CD4-positive, alpha-beta T cell (primary cell): ENCODE measurements at regions not wholly inside any gene's neighbourhood (a gene's known extent, or its start where the extent isn't known, plus 50 kb on each side); places are given as distances from the start of the nearest gene placed in this dataset.

ENCODE experiments used
- ATAC-seq: fragments of 200-7000 bp; cut with Tn5 transposase; one replicate; pipeline ENCODE4 v1.10.0; 2022; ENCODE audit warnings: mild to moderate bottlenecking; ENCODE audit not compliant: poor library complexity
- CTCF ChIA-PET: fragments of 350-600 bp; sonication (Branson Sonifier 250); formaldehyde crosslinking; loops from one replicate; lab custom pipeline; 2021; ENCODE audit warnings: antibody characterized with exemption, inconsistent platforms; lab: Charles Lee
- POLR2A ChIA-PET: fragments of 350-600 bp; sonication (Branson Sonifier 250); formaldehyde crosslinking; loops from one replicate; lab custom pipeline; 2021; ENCODE audit warnings: antibody characterized with exemption, inconsistent platforms; lab: Charles Lee
- DNase-seq, 14 experiments: peaks; one replicate each; pipeline ENCODE4 v3.0.0-alpha.2; 2013 to 2020; ENCODE audit warnings: mixed read lengths in 2 of 14
- H3K27ac ChIP-seq, 2 donors: one replicate each; pipeline versions ENCODE4 v1.5.1 to v1.7.0; 2013; ENCODE audit warnings: low read length in 2 of 2, low read depth in 1 of 2, mild to moderate bottlenecking in 1 of 2
- H3K27me3 ChIP-seq, 2 experiments: 1 replicate in 1 of 2; 2 replicates in 1 of 2; pipeline versions ENCODE4 v1.6.1 to v1.7.0; 2013; ENCODE audit warnings: low read length in 2 of 2, control low read depth in 1 of 2, mild to moderate bottlenecking in 1 of 2, moderate library complexity in 1 of 2; ENCODE audit not compliant: insufficient read depth in 2 of 2, control insufficient read depth in 1 of 2
- H3K36me3 ChIP-seq: one replicate; pipeline ENCODE4 v1.6.1; 2013; ENCODE audit warnings: low read length, control low read depth; ENCODE audit not compliant: insufficient read depth
- H3K4me1 ChIP-seq: one replicate; pipeline ENCODE4 v1.6.1; 2013; ENCODE audit warnings: low read length, control low read depth; ENCODE audit not compliant: insufficient read depth
- H3K4me3 ChIP-seq: one replicate; pipeline ENCODE4 v1.5.1; 2013; ENCODE audit warnings: mild to moderate bottlenecking, low read length, moderate library complexity
- H3K9me3 ChIP-seq, 2 experiments: 1 replicate in 1 of 2; 2 replicates in 1 of 2; pipeline versions ENCODE4 v1.6.1 to v1.7.0; 2013; ENCODE audit warnings: low read length in 2 of 2, mild to moderate bottlenecking in 2 of 2, control low read depth in 1 of 2, moderate library complexity in 1 of 2; ENCODE audit not compliant: control insufficient read depth in 1 of 2, insufficient read depth in 1 of 2
- H3K27ac Mint-ChIP-seq: one replicate; pipeline ENCODE4 v1.8.0; 2020; ENCODE audit warnings: mixed read lengths
- H3K27me3 Mint-ChIP-seq: one replicate; pipeline ENCODE4 v1.8.0; 2021; ENCODE audit warnings: mixed read lengths
- H3K36me3 Mint-ChIP-seq: one replicate; pipeline ENCODE4 v1.8.0; 2021; ENCODE audit warnings: low read depth, mixed read lengths
- H3K4me1 Mint-ChIP-seq: one replicate; pipeline ENCODE4 v1.8.0; 2021; ENCODE audit warnings: low read depth, mixed read lengths
- H3K4me3 Mint-ChIP-seq: one replicate; pipeline ENCODE4 v1.8.0; 2020; ENCODE audit warnings: mild to moderate bottlenecking, mixed read lengths
- H3K9me3 Mint-ChIP-seq: one replicate; pipeline ENCODE4 v1.8.0; 2020; ENCODE audit warnings: mixed read lengths
- CTCF ChIP-seq: fragments of 200-600 bp; IDR thresholded peaks from one replicate; pipeline ENCODE4 v1.8.0; 2022; ENCODE audit warnings: antibody characterized with exemption, mild to moderate bottlenecking
- intact Hi-C, 2 experiments: fragments of 100-400 bp; cut with DNase I in 1 of 2; cut with micrococcal nuclease in 1 of 2; formaldehyde crosslinking; loops; one replicate each; pipeline versions ENCODE4 v1.15.1 to v1.9.0; 2023 to 2025; cut with DNase I, micrococcal nuclease

- H3K4me3 ChIP-seq = no peak overlapping the region
- H3K27me3 ChIP-seq = no peaks in the 10 kb centered on the region
- POLR2A ChIA-PET = no interaction called here
- H3K27ac ChIP-seq = no peak overlapping the region
- no peaks in the 10 kb centered on the region for H3K27me3 Mint-ChIP-seq
- H3K27ac Mint-ChIP-seq = no peak overlapping the region
- no peaks in the 10 kb centered on the region for H3K4me1 ChIP-seq
- TF ChIP-seq CTCF = no peak
- H3K4me3 Mint-ChIP-seq = no peak overlapping the region
- no peaks in the 10 kb centered on the region for H3K36me3 ChIP-seq
- DNase-seq (peak in 1 of 14 experiments; percentile 1), ATAC-seq (no peak)
- peaks cover 2% of the 10 kb centered on the region for H3K9me3 Mint-ChIP-seq
- H3K9me3 ChIP-seq = peaks cover 0 to 12% of the 10 kb centered on the region in 2 experiments
- no peaks in the 10 kb centered on the region for H3K4me1 Mint-ChIP-seq
- no peaks in the 10 kb centered on the region for H3K36me3 Mint-ChIP-seq
- intact Hi-C loops = no loop called here
- CTCF ChIA-PET = no interaction called here
These were observed 181.0 kb upstream of the PPP2R3A start for GRCh38 chr3:135784557-135784956.

GRCh38 chr3:135788146-135788545 is 177.4 kb upstream of the PPP2R3A start:
- Histone ChIP-seq H3K4me1 (no peaks in the 10 kb centered on the region), H3K27ac (no peak overlapping the region), H3K27me3 (peaks cover 0 to 3% of the 10 kb centered on the region in 2 experiments), H3K4me3 (no peak overlapping the region), H3K9me3 (peaks cover 0 to 12% of the 10 kb centered on the region in 2 experiments), H3K36me3 (no peaks in the 10 kb centered on the region)
- intact Hi-C loops = no loop called here
- ATAC-seq (no peak), DNase-seq (no peak)
- POLR2A ChIA-PET = no interaction called here
- CTCF ChIA-PET = no interaction called here
- Mint-ChIP-seq H3K36me3 (no peaks in the 10 kb centered on the region), H3K4me1 (no peaks in the 10 kb centered on the region), H3K27me3 (no peaks in the 10 kb centered on the region), H3K9me3 (peaks cover 2% of the 10 kb centered on the region), H3K4me3 (no peak overlapping the region), H3K27ac (no peak overlapping the region)
- TF ChIP-seq CTCF = no peak

- ATAC-seq (no peak), DNase-seq (no peak)
- Mint-ChIP-seq H3K27ac (no peak overlapping the region), H3K4me1 (no peaks in the 10 kb centered on the region), H3K36me3 (no peaks in the 10 kb centered on the region), H3K27me3 (no peaks in the 10 kb centered on the region), H3K4me3 (no peak overlapping the region), H3K9me3 (peaks cover 2% of the 10 kb centered on the region)
- intact Hi-C loops = no loop called here
- Histone ChIP-seq H3K4me3 (no peak overlapping the region), H3K27ac (no peak overlapping the region), H3K27me3 (peaks cover 0 to 3% of the 10 kb centered on the region in 2 experiments), H3K4me1 (no peaks in the 10 kb centered on the region), H3K36me3 (no peaks in the 10 kb centered on the region), H3K9me3 (peaks cover 0 to 12% of the 10 kb centered on the region in 2 experiments)
- ChIA-PET CTCF (no interaction called here), POLR2A (no interaction called here)
- TF ChIP-seq CTCF = no peak
These were observed 176.6 kb upstream of the PPP2R3A start for GRCh38 chr3:135788978-135789377.
